ENCODE measurements at regions not wholly inside any gene's neighbourhood (a gene's known extent, or its start where the extent isn't known, plus 50 kb on each side); places are given as distances from the start of the nearest gene placed in this dataset.
A peak's percentile ranks its signal among the peaks of the same experiment; 100 is the strongest.

- TF ChIP-seq, protein P1, sequence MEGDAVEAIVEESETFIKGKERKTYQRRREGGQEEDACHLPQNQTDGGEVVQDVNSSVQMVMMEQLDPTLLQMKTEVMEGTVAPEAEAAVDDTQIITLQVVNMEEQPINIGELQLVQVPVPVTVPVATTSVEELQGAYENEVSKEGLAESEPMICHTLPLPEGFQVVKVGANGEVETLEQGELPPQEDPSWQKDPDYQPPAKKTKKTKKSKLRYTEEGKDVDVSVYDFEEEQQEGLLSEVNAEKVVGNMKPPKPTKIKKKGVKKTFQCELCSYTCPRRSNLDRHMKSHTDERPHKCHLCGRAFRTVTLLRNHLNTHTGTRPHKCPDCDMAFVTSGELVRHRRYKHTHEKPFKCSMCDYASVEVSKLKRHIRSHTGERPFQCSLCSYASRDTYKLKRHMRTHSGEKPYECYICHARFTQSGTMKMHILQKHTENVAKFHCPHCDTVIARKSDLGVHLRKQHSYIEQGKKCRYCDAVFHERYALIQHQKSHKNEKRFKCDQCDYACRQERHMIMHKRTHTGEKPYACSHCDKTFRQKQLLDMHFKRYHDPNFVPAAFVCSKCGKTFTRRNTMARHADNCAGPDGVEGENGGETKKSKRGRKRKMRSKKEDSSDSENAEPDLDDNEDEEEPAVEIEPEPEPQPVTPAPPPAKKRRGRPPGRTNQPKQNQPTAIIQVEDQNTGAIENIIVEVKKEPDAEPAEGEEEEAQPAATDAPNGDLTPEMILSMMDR (IDR thresholded peaks at IDR 0.05; ENCODE audit: unreplicated experiment in 3 of 3): no peak
- Mint-ChIP-seq H3K4me3 (no peak overlapping the region), H3K36me3 (ENCODE audit: low read depth) (no peaks in the 10 kb centered on the region), H3K4me1 (no peaks in the 10 kb centered on the region), H3K9me3 (peaks cover 5% of the 10 kb centered on the region), H3K27ac (no peak overlapping the region), H3K27me3 (ENCODE audit: low read depth) (no peaks in the 10 kb centered on the region)
These were observed 146.8 kb upstream of the PTCHD1 start for GRCh38 chrX:23187819-23188218.

DNA sequence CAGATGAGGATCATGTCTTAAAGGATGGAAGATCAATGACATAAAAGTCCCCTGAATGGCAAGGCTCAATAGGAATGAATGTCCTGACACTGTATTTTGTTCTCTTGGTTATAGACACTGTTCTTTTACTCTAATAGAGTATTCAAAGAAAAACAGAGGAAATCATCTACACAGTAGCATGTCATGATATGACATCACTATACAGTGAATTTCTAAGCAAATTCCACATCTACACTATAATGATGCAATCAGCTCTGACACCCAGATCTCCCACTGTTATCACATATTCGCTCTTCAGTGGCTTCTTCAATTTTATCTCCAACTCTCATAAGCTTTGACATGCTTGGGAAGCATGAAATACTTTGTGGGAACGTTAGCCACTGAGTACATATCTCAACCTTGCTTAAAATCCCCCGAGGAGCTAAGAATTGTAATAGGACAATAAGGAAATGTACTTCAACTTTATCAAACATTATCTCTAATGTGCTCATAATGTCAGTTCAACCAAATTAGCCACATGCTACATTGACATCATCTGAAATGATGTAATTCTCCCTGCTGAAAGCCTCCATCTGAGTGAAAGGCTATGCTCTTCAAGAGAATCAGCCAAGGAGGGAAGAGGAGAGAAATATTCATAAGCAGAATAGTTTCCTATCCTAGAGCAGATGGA lies 139.6 kb upstream of the PTCHD1 start:
- no peaks in the 10 kb centered on the region for H3K4me1 Mint-ChIP-seq
- no peaks in the 10 kb centered on the region for H3K9me3 Mint-ChIP-seq
- H3K4me3 Mint-ChIP-seq: no peak overlapping the region
- no peaks in the 10 kb centered on the region for H3K36me3 Mint-ChIP-seq (ENCODE audit: low read depth)
- TF ChIP-seq, protein P1 (IDR thresholded peaks at IDR 0.05; ENCODE audit: unreplicated experiment in 3 of 3): no peak
- H3K27me3 Mint-ChIP-seq (ENCODE audit: low read depth): no peaks in the 10 kb centered on the region
- H3K27ac Mint-ChIP-seq: no peak overlapping the region

- Mint-ChIP-seq H3K27me3 (ENCODE audit: low read depth) (no peaks in the 10 kb centered on the region), H3K4me1 (no peaks in the 10 kb centered on the region), H3K9me3 (no peaks in the 10 kb centered on the region), H3K36me3 (ENCODE audit: low read depth) (no peaks in the 10 kb centered on the region), H3K27ac (no peak overlapping the region), H3K4me3 (no peak overlapping the region)
- TF ChIP-seq, protein P1 (IDR thresholded peaks at IDR 0.05; ENCODE audit: unreplicated experiment in 3 of 3): no peak
These were observed 138.9 kb upstream of the PTCHD1 start for GRCh38 chrX:23195761-23196160.

GRCh38 chrX:23201706-23202105 lies 132.9 kb upstream of the PTCHD1 start:
- TF ChIP-seq, protein P1 (IDR thresholded peaks at IDR 0.05; ENCODE audit: unreplicated experiment in 3 of 3): no peak
- Mint-ChIP-seq H3K27ac (peak overlapping the region in 1 of 3 experiments; percentile 28), H3K4me3 (no peak overlapping the region), H3K27me3 (ENCODE audit: low read depth) (no peaks in the 10 kb centered on the region), H3K9me3 (no peaks in the 10 kb centered on the region), H3K4me1 (peaks cover 5% of the 10 kb centered on the region), H3K36me3 (ENCODE audit: low read depth) (no peaks in the 10 kb centered on the region)

GRCh38 chrX:23202326-23202725 lies 132.3 kb upstream of the PTCHD1 start:
- Mint-ChIP-seq H3K9me3 (no peaks in the 10 kb centered on the region), H3K27me3 (ENCODE audit: low read depth) (no peaks in the 10 kb centered on the region), H3K4me3 (no peak overlapping the region), H3K27ac (no peak overlapping the region), H3K36me3 (ENCODE audit: low read depth) (no peaks in the 10 kb centered on the region), H3K4me1 (peaks cover 5% of the 10 kb centered on the region)
- TF ChIP-seq, protein P1 (IDR thresholded peaks at IDR 0.05; ENCODE audit: unreplicated experiment in 3 of 3): no peak

- Mint-ChIP-seq H3K4me1 (peaks cover 8% of the 10 kb centered on the region), H3K27me3 (ENCODE audit: low read depth) (no peaks in the 10 kb centered on the region), H3K4me3 (no peak overlapping the region), H3K9me3 (no peaks in the 10 kb centered on the region), H3K27ac (no peak overlapping the region), H3K36me3 (ENCODE audit: low read depth) (no peaks in the 10 kb centered on the region)
- TF ChIP-seq, protein P1 (IDR thresholded peaks at IDR 0.05; ENCODE audit: unreplicated experiment in 3 of 3): no peak
These were observed 111.5 kb upstream of the PTCHD1 start for GRCh38 chrX:23223169-23223568.

Data from nephron (organoid).